GM18868 (cell line): ENCODE measurements at regions not wholly inside any gene's neighbourhood (a gene's known extent, or its start where the extent isn't known, plus 50 kb on each side); places are given as distances from the start of the nearest gene placed in this dataset.

Source experiments
- ATAC-seq: cut with Tn5 transposase; IDR thresholded peaks from one replicate; pipeline ENCODE4 v1.9.1; 2021; ENCODE audit warnings: mild to moderate bottlenecking, moderate library complexity; ENCODE audit not compliant: unreplicated experiment

DNA sequence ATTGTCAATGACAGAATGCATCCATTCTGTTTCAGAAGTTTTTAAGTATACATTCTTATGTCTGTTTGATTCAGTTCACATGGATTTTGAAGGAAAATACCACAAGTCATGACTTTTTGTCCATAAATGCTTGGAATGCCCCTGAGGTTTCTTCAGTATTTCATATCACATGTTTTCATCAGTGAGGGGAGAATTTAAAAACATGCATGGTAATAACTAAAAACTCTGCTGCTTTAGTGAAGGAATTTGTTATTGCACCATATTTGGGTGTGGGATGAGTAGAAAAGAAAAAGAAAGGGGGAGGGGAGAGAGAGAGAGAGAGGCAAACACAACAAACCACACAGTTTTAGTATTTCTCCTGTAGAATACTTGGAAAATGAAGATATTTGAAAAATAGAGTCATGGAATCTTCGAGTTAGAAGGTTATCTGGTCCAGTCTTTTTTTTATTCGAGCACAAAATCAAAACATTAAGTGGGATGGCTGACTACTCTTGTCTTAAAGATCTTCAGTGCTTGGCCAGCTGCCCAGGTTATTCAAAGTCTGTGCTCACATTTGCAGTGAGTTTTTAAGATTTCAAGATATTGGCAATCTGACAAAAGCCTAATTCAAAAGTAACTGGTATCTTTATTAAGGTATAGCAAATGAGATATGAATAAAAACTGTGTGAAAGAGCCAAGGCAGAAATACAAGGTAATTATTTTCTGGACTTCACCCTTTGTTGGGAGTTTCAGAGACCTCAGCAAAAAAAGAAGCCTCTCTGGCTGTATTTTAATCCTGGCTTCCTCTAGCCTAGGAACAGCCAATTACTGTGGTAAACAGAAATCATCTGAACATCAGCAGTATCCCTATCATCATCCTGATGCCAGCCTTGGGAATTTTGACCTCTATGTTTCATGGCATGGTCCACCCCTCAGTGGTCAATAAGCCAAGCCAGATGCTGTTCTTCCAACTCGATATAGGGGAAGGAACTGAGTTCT lies 687.9 kb upstream of the CITED2 start:
- no peak for ATAC-seq

DNA sequence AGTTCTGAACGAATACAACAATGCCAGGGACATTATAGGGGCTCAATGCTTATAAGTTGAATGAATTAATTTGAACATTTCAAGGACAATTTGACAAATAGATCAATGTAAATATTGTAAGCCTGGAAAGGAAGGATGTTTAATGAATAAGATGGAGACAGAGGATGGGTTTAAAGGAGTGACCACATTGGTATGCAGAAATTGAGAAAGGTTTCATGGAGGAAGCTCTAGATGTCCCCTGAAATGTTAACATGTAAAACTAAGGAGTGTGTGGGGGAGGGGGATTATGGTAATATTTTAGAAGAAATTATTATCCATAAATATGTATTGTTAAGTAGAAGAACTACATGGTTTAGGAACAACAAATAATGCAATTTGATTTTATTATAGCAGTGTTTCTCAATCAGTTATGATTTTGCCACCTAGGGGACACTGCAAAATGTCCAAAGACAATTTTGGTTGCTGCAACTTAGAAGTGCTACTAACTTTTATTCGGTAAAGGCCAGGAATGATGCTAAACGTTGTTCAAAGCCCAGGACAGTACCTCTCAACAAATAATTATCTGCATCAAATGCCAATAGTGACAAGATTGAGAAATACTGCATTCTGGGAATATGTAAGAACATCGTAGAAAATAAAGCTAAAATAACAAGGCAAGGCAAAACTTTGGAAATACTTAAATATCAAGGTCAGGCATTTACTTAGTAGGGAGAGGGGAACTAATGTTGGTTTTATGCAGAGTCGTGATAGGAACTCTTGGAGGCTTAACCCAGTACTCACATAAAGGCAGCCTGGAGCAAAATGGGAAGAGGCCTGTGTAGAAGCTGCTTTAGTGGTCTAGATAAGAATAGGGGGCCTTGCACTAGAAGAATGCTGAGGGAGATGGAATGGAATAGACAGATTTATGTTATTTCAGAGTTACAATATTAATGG lies 686.9 kb upstream of the CITED2 start:
- no peak for ATAC-seq

GRCh38 chr6:140059947-140060346 lies 685.5 kb upstream of the CITED2 start:
- no peak for ATAC-seq

DNA sequence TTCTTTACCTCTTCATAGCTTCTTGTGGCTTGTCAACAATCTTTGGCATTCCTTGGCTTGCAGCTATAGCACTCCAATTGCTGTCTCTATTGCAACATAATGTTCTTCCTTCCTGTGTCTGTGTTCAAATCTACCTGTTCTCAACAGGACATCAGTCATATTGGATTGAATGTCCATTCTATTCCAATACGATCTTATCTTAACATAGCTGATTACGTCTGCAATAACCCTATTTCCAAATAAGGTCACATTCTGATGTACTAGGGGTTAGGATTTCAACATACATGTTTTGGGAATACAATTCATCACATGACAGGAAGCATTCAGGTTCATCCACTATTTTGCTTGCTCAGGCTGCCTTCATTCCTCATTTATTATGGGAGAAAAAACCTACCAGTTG lies 684.4 kb upstream of the CITED2 start:
- no peak for ATAC-seq

DNA sequence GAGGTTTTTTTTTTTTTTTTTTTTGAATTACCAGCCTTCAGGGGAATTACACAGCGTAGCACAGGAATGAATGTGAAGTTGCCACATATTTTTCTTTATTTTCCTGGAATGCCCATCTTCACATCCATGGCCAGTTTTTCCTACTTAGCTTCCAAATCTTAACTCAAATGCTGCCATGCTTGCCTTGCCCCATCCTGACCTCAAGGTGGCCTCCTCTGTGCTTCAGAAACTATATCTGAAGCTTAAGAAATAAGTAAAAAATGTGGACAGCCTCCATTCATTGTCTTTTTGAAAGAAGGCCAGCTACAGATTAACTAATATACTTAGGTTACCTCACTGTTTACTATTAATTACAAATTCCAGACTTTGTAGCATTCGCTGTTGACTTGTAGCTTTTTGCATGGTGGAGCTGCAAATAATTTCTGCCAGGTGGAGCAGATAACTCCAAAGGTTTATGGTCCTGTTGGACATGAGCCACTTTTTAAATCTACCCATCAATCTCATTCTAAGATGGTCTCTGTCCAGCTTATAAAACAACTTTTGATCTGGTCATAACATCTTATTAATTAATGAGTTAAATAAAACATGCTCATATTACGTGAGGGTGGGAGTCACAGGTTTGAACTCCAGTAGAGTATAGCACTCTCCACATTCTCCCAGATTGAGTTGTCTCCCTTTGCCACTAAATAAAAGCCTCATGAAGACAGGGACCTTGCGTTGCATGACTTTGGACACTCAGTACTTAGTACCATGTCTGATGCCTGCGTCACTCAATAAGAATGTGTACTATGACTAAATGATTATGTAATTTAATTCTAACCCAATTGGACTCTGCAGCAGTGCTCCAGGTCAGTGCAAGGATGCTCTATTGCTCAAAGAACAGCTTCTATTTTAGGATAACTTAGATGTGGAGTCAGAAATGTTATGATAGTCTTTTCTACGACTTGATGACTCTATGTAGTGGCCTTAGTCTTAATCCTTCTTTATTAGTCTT lies 678.6 kb upstream of the CITED2 start:
- ATAC-seq = peak; percentile 57

- ATAC-seq = no peak
These were observed 677.4 kb upstream of the CITED2 start for GRCh38 chr6:140051521-140052512.

DNA sequence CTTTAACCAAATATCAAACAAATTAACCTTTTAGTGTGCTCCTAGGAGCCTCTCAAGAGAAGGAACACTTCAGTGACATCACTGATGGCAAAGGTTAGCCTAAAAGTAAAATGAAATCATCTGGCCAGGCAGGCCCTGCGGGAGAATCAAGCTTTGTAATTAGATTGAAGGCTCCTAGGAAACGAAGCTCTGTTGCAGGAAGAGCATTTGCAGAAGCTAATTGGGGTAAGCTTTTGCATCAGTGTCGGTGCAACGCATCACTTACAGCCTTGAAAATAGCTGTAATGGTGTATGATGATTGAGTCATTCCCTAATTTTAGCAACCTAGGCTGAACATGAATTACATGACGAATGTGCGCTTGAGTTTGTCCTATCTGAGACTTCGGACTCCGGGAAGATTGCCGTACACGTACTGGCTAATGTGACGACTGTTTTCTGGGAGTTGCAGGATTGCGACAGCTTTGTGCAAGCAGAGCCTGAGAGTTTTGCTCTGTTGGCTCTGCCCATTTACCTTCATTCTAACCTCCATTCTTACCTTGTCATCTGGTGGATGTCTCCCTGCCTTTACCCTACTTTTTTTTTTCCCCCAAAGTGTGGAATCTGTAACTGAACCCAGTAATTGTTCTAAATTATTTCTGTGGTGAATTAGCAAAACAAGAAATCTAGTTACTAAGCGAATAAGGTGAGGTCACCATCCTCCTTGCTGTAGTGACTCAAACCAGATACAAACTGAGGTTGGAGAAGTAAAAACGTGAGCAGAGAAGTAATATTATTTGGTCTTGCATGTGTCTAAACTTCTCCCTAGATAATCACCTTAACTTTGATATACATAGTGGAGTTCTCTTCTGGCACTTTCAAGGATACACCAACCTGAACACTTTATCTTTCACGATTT lies 675.9 kb upstream of the CITED2 start:
- no peak for ATAC-seq

- ATAC-seq = no peak
These were observed 674.8 kb upstream of the CITED2 start for GRCh38 chr6:140049251-140049650.

GRCh38 chr6:140048202-140048790 lies 673.8 kb upstream of the CITED2 start:
- no peak for ATAC-seq

- no peak for ATAC-seq
These were observed 672.9 kb upstream of the CITED2 start for GRCh38 chr6:140047321-140047720.

DNA sequence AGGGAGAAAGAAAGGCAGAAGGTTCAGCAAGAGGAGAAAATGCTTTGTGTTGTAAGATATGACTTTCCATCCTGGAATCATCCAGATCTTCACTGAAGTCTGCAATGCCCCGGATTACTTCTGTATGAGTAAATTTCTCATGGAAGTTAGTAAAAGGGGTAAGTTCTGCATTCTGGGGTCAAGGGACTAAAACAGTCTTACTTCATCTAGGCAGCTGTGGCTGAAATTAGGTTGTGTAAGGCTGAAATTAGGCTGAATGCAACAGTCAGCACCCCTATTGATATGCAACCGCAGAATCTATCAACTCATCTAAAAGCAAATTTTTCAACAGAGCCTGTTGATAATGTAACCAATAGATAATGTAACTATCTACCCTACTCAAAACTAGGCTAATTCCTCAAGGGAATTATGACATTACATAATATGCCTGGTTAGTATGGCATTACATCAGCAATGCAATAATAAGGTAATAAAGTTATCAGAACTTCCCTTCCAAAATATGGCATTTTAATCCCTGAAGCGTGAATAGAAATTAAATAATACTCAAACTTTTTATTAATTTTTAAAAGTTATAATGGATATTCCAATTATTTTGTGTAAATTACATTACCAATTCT lies 671.7 kb upstream of the CITED2 start:
- no peak for ATAC-seq

DNA sequence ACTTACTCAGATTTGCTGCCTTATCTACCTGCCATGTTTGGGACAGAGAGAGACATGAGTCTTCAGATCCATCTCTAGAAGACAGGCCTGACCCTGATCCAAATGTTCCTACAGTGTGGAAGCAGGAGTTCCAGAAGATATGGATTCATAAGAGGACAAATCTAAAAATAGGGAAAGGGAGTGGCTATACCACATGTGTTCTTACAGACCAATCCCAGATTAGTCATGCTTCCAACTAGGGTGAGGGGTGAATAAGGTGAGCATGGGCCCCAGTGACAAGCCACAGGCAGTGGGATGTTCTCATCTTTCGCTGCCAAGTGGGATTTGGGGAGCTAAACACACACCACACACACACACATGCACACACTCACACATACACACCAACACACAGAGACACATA lies 670.7 kb upstream of the CITED2 start:
- no peak for ATAC-seq

DNA sequence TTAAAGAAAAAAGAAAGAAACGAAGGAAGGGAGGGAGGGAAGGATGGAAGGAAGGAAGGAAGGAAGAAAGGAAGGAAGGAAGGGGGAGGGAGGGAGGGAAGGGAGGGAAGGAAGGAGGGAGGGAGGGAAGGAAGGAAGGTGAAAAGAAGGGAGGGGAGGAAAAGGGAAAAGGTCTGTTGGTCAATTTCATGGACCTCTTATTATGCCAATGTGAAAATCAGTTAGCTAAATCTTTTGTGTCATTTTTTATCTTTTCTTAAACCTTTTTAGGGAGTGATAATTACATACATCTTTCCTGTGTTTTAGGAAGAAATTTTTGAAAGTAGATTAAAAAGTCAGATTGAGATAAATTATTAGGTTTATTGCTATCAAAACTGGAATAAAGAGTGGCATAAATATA lies 670.2 kb upstream of the CITED2 start:
- ATAC-seq = no peak

DNA sequence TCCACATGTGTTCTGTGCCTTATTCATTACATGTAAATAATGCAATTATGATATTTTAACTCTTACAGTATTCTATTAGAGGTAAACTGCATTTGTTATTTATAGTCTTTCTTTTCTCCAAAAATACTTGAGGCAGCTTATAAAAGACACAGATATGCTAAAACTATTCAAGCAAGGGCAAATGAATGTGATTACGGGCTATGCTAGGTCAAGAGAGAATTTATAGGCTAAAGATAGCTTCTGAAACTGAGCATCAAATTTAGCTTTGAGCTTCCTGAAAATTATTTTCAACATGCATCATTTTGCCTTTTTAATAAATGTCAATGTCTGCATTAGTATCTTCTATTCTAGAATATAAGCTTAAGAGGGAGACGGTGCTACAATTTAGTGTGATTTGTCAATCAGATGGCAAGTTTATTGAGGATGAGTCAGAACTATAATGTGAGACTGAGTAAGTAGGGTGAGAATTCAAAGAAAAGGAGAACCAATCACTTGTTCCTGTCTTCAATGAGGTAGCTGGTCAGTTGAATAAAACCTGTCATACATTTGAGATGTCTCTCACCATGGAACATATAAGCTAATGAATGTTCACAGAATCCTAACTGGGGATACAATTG lies 669.4 kb upstream of the CITED2 start:
- peak; percentile 65 for ATAC-seq

- ATAC-seq = no peak
These were observed 668.9 kb upstream of the CITED2 start for GRCh38 chr6:140043357-140043756.

DNA sequence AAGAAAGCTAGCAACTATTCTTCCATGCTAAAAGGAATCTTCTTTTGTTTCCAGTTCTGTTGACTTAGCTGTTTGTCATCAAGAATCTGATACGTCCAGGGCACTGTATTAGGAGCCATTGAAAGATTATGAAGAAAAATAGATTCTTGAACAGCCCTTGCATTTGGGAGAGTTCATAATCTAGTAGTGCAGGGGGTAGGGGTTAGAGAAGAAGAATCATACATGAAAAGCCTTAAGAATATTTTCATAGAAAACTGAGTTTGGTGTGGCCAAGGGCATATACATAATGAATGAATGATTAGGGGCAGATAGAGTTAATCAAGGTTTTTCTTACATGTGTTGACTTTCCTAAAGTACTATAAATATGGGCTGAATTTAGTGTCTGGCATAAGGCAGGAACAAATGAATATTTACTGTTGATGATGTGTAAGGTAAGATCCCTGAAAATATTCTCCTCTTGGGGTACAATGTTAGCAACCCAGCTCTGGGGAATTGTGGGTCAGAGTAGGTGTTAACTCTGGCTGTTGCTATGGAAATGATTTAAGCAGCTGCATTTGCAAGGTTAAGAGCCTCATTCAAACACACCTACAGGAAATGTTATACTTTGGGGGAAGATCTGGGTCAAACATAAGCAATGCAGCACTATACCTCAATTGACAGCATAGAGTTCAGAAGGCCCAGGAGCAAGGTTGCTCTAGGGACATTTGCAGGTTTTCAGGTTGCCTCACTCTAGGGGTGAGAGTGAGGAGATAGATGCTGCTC lies 667.3 kb upstream of the CITED2 start:
- no peak for ATAC-seq
